HG02610 (cell line): ENCODE measurements at regions not wholly inside any gene's neighbourhood (a gene's known extent, or its start where the extent isn't known, plus 50 kb on each side); places are given as distances from the start of the nearest gene placed in this dataset.

Experiments used
- ATAC-seq: cut with Tn5 transposase; IDR thresholded peaks from one replicate; pipeline ENCODE4 v1.9.1; 2021; ENCODE audit warnings: mild to moderate bottlenecking, moderate library complexity; ENCODE audit not compliant: unreplicated experiment

DNA sequence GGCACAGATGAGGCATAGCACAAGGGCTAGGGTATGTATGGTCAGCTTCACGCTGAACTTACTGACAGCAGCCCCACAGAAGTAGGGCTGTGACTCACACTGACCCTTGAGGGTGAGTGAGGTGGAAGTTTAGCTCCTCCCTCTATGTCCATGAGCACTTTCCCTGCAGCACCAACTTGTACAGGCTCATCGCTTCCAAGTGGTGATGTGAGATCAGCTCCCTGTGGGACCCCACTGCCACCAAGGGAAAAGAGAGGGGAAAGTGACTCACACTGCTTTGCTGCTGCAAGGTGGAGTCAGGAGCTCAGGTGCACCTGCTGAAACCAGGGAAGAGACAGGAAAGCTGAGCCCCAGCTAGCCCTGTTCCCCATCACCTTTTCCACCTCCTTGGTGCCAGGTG, 91.5 kb downstream of the TEX51 start:
- no peak for ATAC-seq

DNA sequence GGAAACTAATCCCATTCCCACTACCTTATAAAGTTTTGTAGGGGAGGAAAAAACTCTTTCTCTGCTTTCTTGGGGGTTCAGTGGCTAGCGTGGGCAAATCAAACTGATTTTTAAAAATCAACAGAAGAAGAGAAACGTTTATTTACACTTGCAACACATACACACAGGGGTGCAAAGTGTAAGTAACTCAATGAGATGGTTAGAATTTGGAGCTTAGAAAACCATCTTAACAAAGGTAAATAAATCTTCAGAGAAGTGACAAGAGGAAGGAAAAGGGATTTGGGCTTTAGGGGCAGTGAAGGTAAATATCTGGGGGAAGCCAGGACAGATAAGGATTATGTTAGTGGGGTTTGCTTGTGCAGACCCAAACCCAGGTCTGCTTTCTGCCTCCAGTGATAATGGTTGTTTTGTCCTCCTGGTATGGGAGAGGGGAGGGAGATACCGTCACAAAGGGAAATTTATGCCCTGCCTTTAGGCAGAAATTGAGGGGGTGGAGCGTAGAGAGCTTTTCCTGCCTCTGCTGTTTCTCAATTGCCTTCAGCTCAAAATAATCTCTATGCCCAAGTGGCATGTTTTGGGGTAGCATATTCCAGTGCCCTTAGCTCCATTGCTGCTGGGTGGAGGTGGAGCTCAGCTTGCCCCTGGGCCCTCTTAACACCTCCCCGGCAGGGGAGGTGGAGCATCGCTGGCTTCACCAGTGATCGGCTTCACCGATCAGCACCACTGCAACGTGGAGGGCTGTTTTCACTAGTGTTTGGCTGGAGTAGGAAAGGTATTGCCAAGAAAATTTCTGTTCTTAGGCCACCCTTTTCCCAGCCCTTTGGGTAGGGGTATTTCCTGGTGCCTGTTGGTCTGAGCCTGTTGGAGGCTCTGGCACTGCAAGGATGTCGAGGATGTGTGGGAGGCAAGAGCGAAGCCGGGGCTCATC, 92.2 kb downstream of the TEX51 start:
- ATAC-seq = no peak

DNA sequence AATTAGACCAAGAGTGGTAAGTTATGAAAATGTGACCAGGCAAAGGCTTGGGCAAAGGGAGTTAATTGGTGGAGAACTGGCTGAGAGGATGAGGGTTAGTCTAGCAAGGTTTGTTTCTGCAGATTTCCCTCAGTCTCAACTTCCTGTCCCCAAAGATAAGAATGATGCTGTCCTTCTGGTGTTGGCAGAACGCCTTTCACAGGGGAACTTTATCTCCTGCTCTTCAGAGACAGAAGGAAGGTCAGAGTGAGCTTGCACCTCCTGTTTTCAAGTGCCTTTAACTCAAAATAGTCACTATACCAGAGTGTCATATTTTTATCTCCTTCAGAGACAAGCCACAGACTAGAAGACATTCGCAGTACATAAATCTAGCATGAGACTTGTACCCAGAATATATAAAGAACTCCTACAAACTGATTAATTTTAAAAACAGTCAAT, 95.7 kb downstream of the TEX51 start:
- ATAC-seq = no peak

DNA sequence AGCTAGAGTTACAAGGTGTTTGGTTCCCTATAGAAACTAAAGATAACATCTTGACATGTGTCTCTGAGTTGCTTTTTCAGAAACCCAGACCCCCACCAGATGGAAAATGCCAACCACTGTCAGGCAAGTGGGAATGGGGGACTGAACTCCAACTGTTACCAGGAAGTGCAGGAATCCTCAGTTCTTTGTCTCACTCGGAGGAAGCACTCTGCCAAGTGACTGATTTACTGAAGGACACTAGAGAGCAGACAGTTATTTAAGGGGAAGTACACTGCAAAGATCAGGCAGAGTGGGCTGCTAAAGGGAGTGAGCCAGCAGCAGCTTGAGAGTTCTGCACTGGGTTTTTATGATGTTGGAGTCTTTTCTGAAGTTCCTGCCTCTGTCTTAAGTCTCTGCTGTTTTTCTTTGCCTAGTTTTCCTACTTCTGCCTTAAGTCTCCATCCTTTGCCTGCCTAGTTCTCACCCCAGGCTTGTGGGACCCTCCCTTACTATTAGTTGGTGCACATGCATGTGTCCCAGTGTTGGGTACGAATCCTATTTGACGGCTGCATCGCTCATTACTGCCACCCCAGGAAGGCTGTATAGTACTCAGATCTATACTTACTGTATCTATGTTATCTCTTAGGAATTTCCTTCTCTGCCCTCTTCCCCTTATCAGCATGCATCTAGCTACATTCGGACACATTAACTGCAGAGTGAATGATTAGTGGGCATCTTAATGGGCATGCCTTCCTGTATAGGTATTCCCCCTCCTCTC, 97.1 kb downstream of the TEX51 start:
- no peak for ATAC-seq

DNA sequence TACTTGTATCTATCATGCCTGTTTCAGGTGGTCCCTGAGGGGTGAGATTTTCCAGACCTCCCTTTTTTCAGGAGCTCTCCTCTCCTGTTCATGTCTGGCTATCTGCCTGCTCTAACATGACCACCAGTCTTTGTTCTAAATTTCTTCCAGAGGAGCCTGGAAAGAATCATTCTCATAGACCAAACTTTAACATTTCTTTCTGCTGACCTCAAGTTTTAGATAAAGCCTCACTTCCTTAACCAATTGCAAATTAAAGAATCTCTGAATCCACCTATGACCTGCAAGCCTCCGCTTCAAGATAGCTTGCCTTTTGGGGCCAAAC, 97.6 kb downstream of the TEX51 start:
- ATAC-seq = no peak
